Activated B cell treated with CpG ODN at 0.5 μM for 24 hours (primary cell): ENCODE measurements at regions not wholly inside any gene's neighbourhood (a gene's known extent, or its start where the extent isn't known, plus 50 kb on each side); places are given as distances from the start of the nearest gene placed in this dataset.

Experiments used
- ATAC-seq: fragments of 200-7000 bp; cut with Tn5 transposase; one replicate; pipeline ENCODE4 v1.10.0; 2021; ENCODE audit warnings: low read depth, mild to moderate bottlenecking, moderate library complexity
- CTCF ChIA-PET: fragments of 350-600 bp; sonication (Branson Sonifier 250); formaldehyde crosslinking; loops from one replicate; lab custom pipeline; 2021; ENCODE audit warnings: antibody characterized with exemption; lab: Charles Lee
- POLR2A ChIA-PET: fragments of 350-600 bp; sonication (Branson Sonifier 250); formaldehyde crosslinking; loops from one replicate; lab custom pipeline; 2021; ENCODE audit warnings: antibody characterized with exemption; lab: Charles Lee
- DNase-seq: peaks from one replicate; pipeline ENCODE4 v3.0.0; 2022
- H3K27ac Mint-ChIP-seq: one replicate; pipeline ENCODE4 v1.8.0; 2020; ENCODE audit warnings: mixed read lengths
- H3K27me3 Mint-ChIP-seq: one replicate; pipeline ENCODE4 v1.8.0; 2021; ENCODE audit warnings: mixed read lengths
- H3K36me3 Mint-ChIP-seq: one replicate; pipeline ENCODE4 v1.8.0; 2021; ENCODE audit warnings: low read depth, mixed read lengths
- H3K4me1 Mint-ChIP-seq: one replicate; pipeline ENCODE4 v1.8.0; 2021; ENCODE audit warnings: mixed read lengths
- H3K4me3 Mint-ChIP-seq: one replicate; pipeline ENCODE4 v1.8.0; 2020; ENCODE audit warnings: mild to moderate bottlenecking, mixed read lengths
- H3K9me3 Mint-ChIP-seq: one replicate; pipeline ENCODE4 v1.8.0; 2020; ENCODE audit warnings: mixed read lengths
- CTCF ChIP-seq: fragments of 200-600 bp; IDR thresholded peaks from one replicate; pipeline ENCODE4 v1.8.0; 2022; ENCODE audit warnings: antibody characterized with exemption, mild to moderate bottlenecking
- intact Hi-C: fragments of 100-400 bp; cut with micrococcal nuclease; formaldehyde crosslinking; loops from one replicate; pipeline ENCODE4 v1.15.1; 2024

- ATAC-seq (no peak), DNase-seq (no peak)
- H3K9me3 Mint-ChIP-seq: no peaks in the 10 kb centered on the region
- H3K4me3 Mint-ChIP-seq: no peak overlapping the region
- peaks cover 5% of the 10 kb centered on the region for H3K27me3 Mint-ChIP-seq
- ChIA-PET CTCF (no interaction called here), POLR2A (no interaction called here)
- TF ChIP-seq CTCF: no peak
- H3K36me3 Mint-ChIP-seq: no peaks in the 10 kb centered on the region
- H3K27ac Mint-ChIP-seq: no peak overlapping the region
- H3K4me1 Mint-ChIP-seq: no peaks in the 10 kb centered on the region
- intact Hi-C loops: no loop called here
Observed at GRCh38 chr15:34665498-34666116, 82.2 kb upstream of the GOLGA8B start.

GRCh38 chr15:34664418-34664817 lies 81.0 kb upstream of the GOLGA8B start:
- no peaks in the 10 kb centered on the region for H3K4me1 Mint-ChIP-seq
- ATAC-seq (no peak), DNase-seq (no peak)
- no peak overlapping the region for H3K4me3 Mint-ChIP-seq
- CTCF ChIA-PET: no interaction called here
- peaks cover 3% of the 10 kb centered on the region for H3K27me3 Mint-ChIP-seq
- no peak overlapping the region for H3K27ac Mint-ChIP-seq
- POLR2A ChIA-PET: no interaction called here
- TF ChIP-seq CTCF: no peak
- intact Hi-C loops: no loop called here
- H3K36me3 Mint-ChIP-seq: no peaks in the 10 kb centered on the region
- no peaks in the 10 kb centered on the region for H3K9me3 Mint-ChIP-seq

GRCh38 chr15:34663101-34663500 lies 79.7 kb upstream of the GOLGA8B start:
- DNase-seq: no peak
- intact Hi-C loops: no loop called here
- ChIA-PET POLR2A (no interaction called here), CTCF (no interaction called here)
- TF ChIP-seq CTCF: no peak
- Mint-ChIP-seq H3K4me1 (no peaks in the 10 kb centered on the region), H3K36me3 (no peaks in the 10 kb centered on the region), H3K27ac (no peak overlapping the region), H3K9me3 (no peaks in the 10 kb centered on the region), H3K4me3 (no peak overlapping the region), H3K27me3 (no peaks in the 10 kb centered on the region)
- ATAC-seq: no peak

GRCh38 chr15:34659056-34659455 lies 75.6 kb upstream of the GOLGA8B start:
- DNase-seq (no peak), ATAC-seq (no peak)
- Mint-ChIP-seq H3K4me3 (no peak overlapping the region), H3K27me3 (peaks cover 10% of the 10 kb centered on the region), H3K27ac (no peak overlapping the region), H3K4me1 (no peaks in the 10 kb centered on the region), H3K36me3 (no peaks in the 10 kb centered on the region), H3K9me3 (no peaks in the 10 kb centered on the region)
- POLR2A ChIA-PET: no interaction called here
- no peak for TF ChIP-seq CTCF
- CTCF ChIA-PET: no interaction called here
- intact Hi-C loops: no loop called here

GRCh38 chr15:34657469-34658127 lies 74.1 kb upstream of the GOLGA8B start:
- POLR2A ChIA-PET: no interaction called here
- CTCF ChIA-PET: no interaction called here
- ATAC-seq (no peak), DNase-seq (no peak)
- Mint-ChIP-seq H3K27ac (no peak overlapping the region), H3K4me1 (no peaks in the 10 kb centered on the region), H3K9me3 (no peaks in the 10 kb centered on the region), H3K4me3 (no peak overlapping the region), H3K27me3 (peaks cover 10% of the 10 kb centered on the region), H3K36me3 (no peaks in the 10 kb centered on the region)
- TF ChIP-seq CTCF: no peak
- intact Hi-C loops: no loop called here
